ENCODE measurements at regions not wholly inside any gene's neighbourhood (a gene's known extent, or its start where the extent isn't known, plus 50 kb on each side); places are given as distances from the start of the nearest gene placed in this dataset.

- peak overlapping the region; percentile 77 for H3K4me2 ChIP-seq
- TF ChIP-seq EZH2 (IDR thresholded peaks at IDR 0.05; ENCODE audit: borderline replicate concordance) = no peak
- peak overlapping the region; percentile 77 for H3K27ac ChIP-seq
- H3K36me3 ChIP-seq (replicated peaks; ENCODE audit: insufficient read depth, low read depth) = no peaks in the 10 kb centered on the region
- peak overlapping the region; percentile 26 for H3K4me3 ChIP-seq
- H3K27me3 ChIP-seq = no peaks in the 10 kb centered on the region
- peak; percentile 96 for DNase-seq (ENCODE audit: low spot score)
- peak overlapping the region; percentile 87 for H2AFZ ChIP-seq
- H3K79me2 ChIP-seq = no peaks in the 10 kb centered on the region
- 7% methylated on average over 8 of the region's 18 CpGs for WGBS (ENCODE audit: low lambda C conversion rate, missing lambda C conversion rate)
- H4K20me1 ChIP-seq (ENCODE audit: insufficient read depth, poor library complexity, severe bottlenecking) = no peaks in the 10 kb centered on the region
- no peaks in the 10 kb centered on the region for H3K9me3 ChIP-seq (ENCODE audit: low read depth)
- H3K4me1 ChIP-seq (ENCODE audit: insufficient read depth) = peaks cover 9% of the 10 kb centered on the region
- H3K9me2 ChIP-seq (replicated peaks; ENCODE audit: insufficient read depth) = no peaks in the 10 kb centered on the region
These were observed 64.8 kb upstream of the RANBP6 start for GRCh38 chr9:6080154-6080716.

- Histone ChIP-seq H3K9me3 (ENCODE audit: low read depth) (no peaks in the 10 kb centered on the region), H3K27me3 (no peaks in the 10 kb centered on the region), H3K36me3 (replicated peaks; ENCODE audit: insufficient read depth, low read depth) (no peaks in the 10 kb centered on the region), H3K4me2 (peak overlapping the region; percentile 77), H2AFZ (peak overlapping the region; percentile 51), H3K9me2 (replicated peaks; ENCODE audit: insufficient read depth) (no peaks in the 10 kb centered on the region), H3K4me3 (peak overlapping the region; percentile 26), H4K20me1 (ENCODE audit: insufficient read depth, poor library complexity, severe bottlenecking) (no peaks in the 10 kb centered on the region), H3K79me2 (no peaks in the 10 kb centered on the region), H3K4me1 (ENCODE audit: insufficient read depth) (peaks cover 9% of the 10 kb centered on the region), H3K27ac (peak overlapping the region; percentile 77)
- TF ChIP-seq EZH2 (IDR thresholded peaks at IDR 0.05; ENCODE audit: borderline replicate concordance) (no peak), EZH2phosphoT487 (IDR thresholded peaks at IDR 0.05; ENCODE audit: low read depth, severe bottlenecking, unreplicated experiment) (no peak), CTCF (IDR thresholded peaks at IDR 0.05; ENCODE audit: poor library complexity) (no peak)
- DNase-seq (ENCODE audit: low spot score) = no peak
- WGBS (ENCODE audit: low lambda C conversion rate, missing lambda C conversion rate) = 92% methylated on average over 5 of the region's 5 CpGs
These were observed 64.0 kb upstream of the RANBP6 start for GRCh38 chr9:6079386-6079785.

- Histone ChIP-seq H3K27ac (peak overlapping the region; percentile 58), H2AFZ (peak overlapping the region; percentile 53), H3K4me1 (ENCODE audit: insufficient read depth) (peaks cover 9% of the 10 kb centered on the region), H4K20me1 (ENCODE audit: insufficient read depth, poor library complexity, severe bottlenecking) (no peaks in the 10 kb centered on the region), H3K4me2 (peak overlapping the region; percentile 29), H3K79me2 (no peaks in the 10 kb centered on the region), H3K4me3 (no peak overlapping the region), H3K36me3 (replicated peaks; ENCODE audit: insufficient read depth, low read depth) (no peaks in the 10 kb centered on the region), H3K27me3 (no peaks in the 10 kb centered on the region), H3K9me3 (ENCODE audit: low read depth) (no peaks in the 10 kb centered on the region), H3K9me2 (replicated peaks; ENCODE audit: insufficient read depth) (no peaks in the 10 kb centered on the region)
- no peak for DNase-seq (ENCODE audit: low spot score)
- WGBS (ENCODE audit: low lambda C conversion rate, missing lambda C conversion rate) = 29% methylated on average over 5 of the region's 5 CpGs
- TF ChIP-seq CTCF (IDR thresholded peaks at IDR 0.05; ENCODE audit: poor library complexity) (no peak), EZH2 (IDR thresholded peaks at IDR 0.05; ENCODE audit: borderline replicate concordance) (no peak), EZH2phosphoT487 (IDR thresholded peaks at IDR 0.05; ENCODE audit: low read depth, severe bottlenecking, unreplicated experiment) (no peak)
These were observed 63.1 kb upstream of the RANBP6 start for GRCh38 chr9:6078382-6079105.

GRCh38 chr9:6076851-6077250 is 61.4 kb upstream of the RANBP6 start:
- no peak overlapping the region for H3K4me3 ChIP-seq
- TF ChIP-seq EZH2phosphoT487 (IDR thresholded peaks at IDR 0.05; ENCODE audit: low read depth, severe bottlenecking, unreplicated experiment) = no peak
- TF ChIP-seq EZH2 (IDR thresholded peaks at IDR 0.05; ENCODE audit: borderline replicate concordance) = no peak
- no peak for TF ChIP-seq CTCF (IDR thresholded peaks at IDR 0.05; ENCODE audit: poor library complexity)
- 88% methylated on average over 6 of the region's 6 CpGs for WGBS (ENCODE audit: low lambda C conversion rate, missing lambda C conversion rate)
- H3K4me1 ChIP-seq (ENCODE audit: insufficient read depth) = peaks cover 9% of the 10 kb centered on the region
- H4K20me1 ChIP-seq (ENCODE audit: insufficient read depth, poor library complexity, severe bottlenecking) = no peaks in the 10 kb centered on the region
- no peak for DNase-seq (ENCODE audit: low spot score)
- H2AFZ ChIP-seq = no peak overlapping the region
- no peaks in the 10 kb centered on the region for H3K9me2 ChIP-seq (replicated peaks; ENCODE audit: insufficient read depth)
- H3K27me3 ChIP-seq = no peaks in the 10 kb centered on the region
- H3K79me2 ChIP-seq = no peaks in the 10 kb centered on the region
- H3K27ac ChIP-seq = no peak overlapping the region
- no peaks in the 10 kb centered on the region for H3K9me3 ChIP-seq (ENCODE audit: low read depth)
- H3K4me2 ChIP-seq = no peak overlapping the region
- H3K36me3 ChIP-seq (replicated peaks; ENCODE audit: insufficient read depth, low read depth) = no peaks in the 10 kb centered on the region

All from hepatocyte (in vitro differentiated cells).